Peyer's patch (tissue), 4 donors: ENCODE measurements at regions not wholly inside any gene's neighbourhood (a gene's known extent, or its start where the extent isn't known, plus 50 kb on each side); places are given as distances from the start of the nearest gene placed in this dataset.

Experiments used
- CTCF ChIP-seq, 6 experiments: fragments of 450-650 bp in 4 of 6; fragments of 200-600 bp in 2 of 6; sonication (generic) in 1 of 6; IDR thresholded peaks; one replicate each; pipeline ENCODE4 v1.5.1; 2017 to 2019; ENCODE audit warnings: antibody characterized with exemption in 6 of 6, mild to moderate bottlenecking in 3 of 6, moderate library complexity in 1 of 6
- POLR2A ChIP-seq, 2 donors: fragments of 450-650 bp; IDR thresholded peaks; one replicate each; pipeline ENCODE4 v1.5.1; 2017; ENCODE audit warnings: antibody characterized with exemption in 2 of 2, mild to moderate bottlenecking in 2 of 2, moderate library complexity in 2 of 2

- TF ChIP-seq CTCF (IDR thresholded peaks at IDR 0.05) = no peak
- no peak for TF ChIP-seq POLR2A (IDR thresholded peaks at IDR 0.05)
Measured at GRCh38 chr21:14830307-14830706, 234.5 kb downstream of the NRIP1 start.
